B cell (primary cell): ENCODE measurements at regions not wholly inside any gene's neighbourhood (a gene's known extent, or its start where the extent isn't known, plus 50 kb on each side); places are given as distances from the start of the nearest gene placed in this dataset.

ENCODE experiments used
- CTCF ChIP-seq: fragments of 200-600 bp; IDR thresholded peaks from one replicate; pipeline ENCODE4 v1.8.0; 2022; ENCODE audit warnings: antibody characterized with exemption, mild to moderate bottlenecking
- EZH2 ChIP-seq: IDR thresholded peaks from 2 replicates; pipeline ENCODE4 v1.6.1; 2012; ENCODE audit warnings: borderline replicate concordance, low read depth, mild to moderate bottlenecking, moderate library complexity, low read length; ENCODE audit not compliant: insufficient read depth, poor library complexity, severe bottlenecking

GRCh38 chr7:16367115-16367514, 54.2 kb downstream of the CRPPA start:
- TF ChIP-seq CTCF, result no peak
- no peak for TF ChIP-seq EZH2
